CD14-positive monocyte (primary cell): ENCODE measurements at regions not wholly inside any gene's neighbourhood (a gene's known extent, or its start where the extent isn't known, plus 50 kb on each side); places are given as distances from the start of the nearest gene placed in this dataset.

Source experiments
- DNase-seq, 3 donors: peaks; one replicate each; pipeline ENCODE4 v3.0.0-alpha.2; 2011 to 2022
- H2AFZ ChIP-seq: 2 replicates; pipeline ENCODE4 v1.6.0; 2012; ENCODE audit warnings: mild to moderate bottlenecking, low read depth, low read length, inconsistent platforms; ENCODE audit not compliant: insufficient read depth, poor library complexity, severe bottlenecking
- H3K27ac ChIP-seq, 2 donors: 1 replicate in 1 of 2; 2 replicates in 1 of 2; pipeline ENCODE4 v1.5.1; 2012 to 2013; ENCODE audit warnings: low read length in 2 of 2, control low read depth in 1 of 2, inconsistent platforms in 1 of 2, low read depth in 1 of 2, mild to moderate bottlenecking in 1 of 2
- H3K27me3 ChIP-seq, 2 donors: one replicate each; pipeline versions ENCODE4 v1.6.0 to v1.6.1; 2011 to 2013; ENCODE audit warnings: low read length in 2 of 2; ENCODE audit not compliant: control insufficient read depth in 2 of 2, insufficient read depth in 2 of 2
- H3K36me3 ChIP-seq, 2 donors: replicated peaks in 1 of 2; 1 replicate in 1 of 2; 2 replicates in 1 of 2; pipeline versions ENCODE4 v1.5.1 to v1.6.1; 2012 to 2013; ENCODE audit warnings: low read length in 2 of 2, control low read depth in 1 of 2, inconsistent platforms in 1 of 2, mild to moderate bottlenecking in 1 of 2; ENCODE audit not compliant: insufficient read depth in 2 of 2, control insufficient read depth in 1 of 2
- H3K4me1 ChIP-seq, 2 donors: 1 replicate in 1 of 2; 2 replicates in 1 of 2; pipeline versions ENCODE4 v1.5.1 to v1.6.1; 2012 to 2013; ENCODE audit warnings: low read length in 2 of 2, control low read depth in 1 of 2, inconsistent platforms in 1 of 2, mild to moderate bottlenecking in 1 of 2, moderate library complexity in 1 of 2; ENCODE audit not compliant: insufficient read depth in 2 of 2, control insufficient read depth in 1 of 2
- H3K4me2 ChIP-seq: replicated peaks from 2 replicates; pipeline ENCODE3; 2012; ENCODE audit warnings: low read length, moderate library complexity, mild to moderate bottlenecking; ENCODE audit not compliant: poor library complexity, severe bottlenecking; ENCODE audit errors: extremely low read depth
- H3K4me3 ChIP-seq, 3 experiments: fragments of 200-600 bp in 1 of 3; sonication (generic) in 1 of 3; replicated peaks in 1 of 3; 1 replicate in 2 of 3; 2 replicates in 1 of 3; pipeline ENCODE4 v1.5.1; 2011 to 2013; ENCODE audit warnings: low read length in 3 of 3, mild to moderate bottlenecking in 3 of 3, control low read depth in 2 of 3, low read depth in 2 of 3, inconsistent platforms in 1 of 3, moderate library complexity in 1 of 3
- H3K79me2 ChIP-seq: 2 replicates; pipeline ENCODE4 v1.6.0; 2012; ENCODE audit warnings: mild to moderate bottlenecking, control low read depth, inconsistent platforms, low read length, moderate library complexity; ENCODE audit not compliant: insufficient read depth
- H3K9ac ChIP-seq: 2 replicates; pipeline ENCODE4 v1.6.0; 2017; ENCODE audit warnings: low read length, mild to moderate bottlenecking; ENCODE audit not compliant: insufficient read depth, poor library complexity, severe bottlenecking
- H3K9me3 ChIP-seq, 2 donors: replicated peaks in 1 of 2; 1 replicate in 1 of 2; 2 replicates in 1 of 2; pipeline versions ENCODE4 v1.5.1 to v1.6.1; 2012 to 2013; ENCODE audit warnings: low read length in 2 of 2, control low read depth in 1 of 2; ENCODE audit not compliant: control insufficient read depth in 1 of 2, insufficient read depth in 1 of 2
- H4K20me1 ChIP-seq: 2 replicates; pipeline ENCODE4 v1.6.0; 2012; ENCODE audit warnings: mild to moderate bottlenecking, low read length, control low read depth, moderate library complexity; ENCODE audit not compliant: insufficient read depth
- H3K27ac Mint-ChIP-seq, 7 donors: one replicate each; pipeline ENCODE4 v1.8.0; 2020; ENCODE audit warnings: mild to moderate bottlenecking in 7 of 7, mixed read lengths in 7 of 7, moderate library complexity in 6 of 7, inconsistent platforms in 2 of 7
- H3K27me3 Mint-ChIP-seq, 3 donors: one replicate each; pipeline ENCODE4 v1.8.0; 2021 to 2022; ENCODE audit warnings: low read depth in 3 of 3, mild to moderate bottlenecking in 3 of 3, mixed read lengths in 3 of 3, moderate library complexity in 3 of 3, inconsistent platforms in 1 of 3
- H3K36me3 Mint-ChIP-seq, 2 donors: one replicate each; pipeline ENCODE4 v1.8.0; 2020; ENCODE audit warnings: mixed read lengths in 2 of 2, inconsistent platforms in 1 of 2, mild to moderate bottlenecking in 1 of 2
- H3K4me1 Mint-ChIP-seq: one replicate; pipeline ENCODE4 v1.8.0; 2020; ENCODE audit warnings: mild to moderate bottlenecking, mixed read lengths
- H3K4me3 Mint-ChIP-seq, 2 donors: one replicate each; pipeline ENCODE4 v1.8.0; 2020; ENCODE audit warnings: mild to moderate bottlenecking in 2 of 2, mixed read lengths in 2 of 2, moderate library complexity in 1 of 2
- H3K9me3 Mint-ChIP-seq, 7 donors: one replicate each; pipeline ENCODE4 v1.8.0; 2020 to 2022; ENCODE audit warnings: mixed read lengths in 7 of 7, mild to moderate bottlenecking in 6 of 7, moderate library complexity in 6 of 7, inconsistent platforms in 2 of 7
- CTCF ChIP-seq: fragments of 200-600 bp; IDR thresholded peaks from one replicate; pipeline ENCODE4 v1.8.0; 2022; ENCODE audit warnings: antibody characterized with exemption, mild to moderate bottlenecking
- WGBS: methylation state at CpG from one replicate; pipeline ENCODE4 v1.1.5; 2013; ENCODE audit warnings: missing lambda C conversion rate; ENCODE audit not compliant: insufficient coverage; 5-methylcytosine and 5-hydroxymethylcytosine counted together
- intact Hi-C, 2 donors: fragments of 100-400 bp; cut with micrococcal nuclease; formaldehyde crosslinking; loops; one replicate each; pipeline versions ENCODE4 v1.15.0 to v1.15.1; 2023

GRCh38 chr4:170979736-170980135 is 833.5 kb upstream of the GALNTL6 start:
- intact Hi-C loops = no loop called here
- no peak overlapping the region for H3K4me3 Mint-ChIP-seq

GRCh38 chr4:170978990-170979389 is 834.2 kb upstream of the GALNTL6 start:
- WGBS = 92% methylated on average over 6 of the region's 6 CpGs

More at GRCh38 chr4:170979736-170980135, 833.5 kb upstream of the GALNTL6 start:
- Histone ChIP-seq H3K9me3 (peaks cover 4 to 13% of the 10 kb centered on the region in 2 donors), H3K9ac (no peak overlapping the region), H4K20me1 (no peaks in the 10 kb centered on the region), H3K4me2 (no peak overlapping the region), H2AFZ (no peak overlapping the region), H3K4me3 (no peak overlapping the region), H3K4me1 (no peaks in the 10 kb centered on the region), H3K27me3 (no peaks in the 10 kb centered on the region), H3K79me2 (no peaks in the 10 kb centered on the region), H3K27ac (no peak overlapping the region), H3K36me3 (no peaks in the 10 kb centered on the region)
- no peak for DNase-seq
- peaks cover 0 to 2% (median 0%) of the 10 kb centered on the region in 3 donors for H3K27me3 Mint-ChIP-seq
- H3K36me3 Mint-ChIP-seq = no peaks in the 10 kb centered on the region
- WGBS = 86% methylated on average over 1 of the region's 6 CpGs
- TF ChIP-seq CTCF = no peak
- no peak overlapping the region for H3K27ac Mint-ChIP-seq
- peaks cover 0 to 12% (median 10%) of the 10 kb centered on the region in 7 donors for H3K9me3 Mint-ChIP-seq
- no peaks in the 10 kb centered on the region for H3K4me1 Mint-ChIP-seq

More at GRCh38 chr4:170978990-170979389, 834.2 kb upstream of the GALNTL6 start:
- Mint-ChIP-seq H3K36me3 (no peaks in the 10 kb centered on the region), H3K9me3 (peaks cover 3 to 12% (median 9%) of the 10 kb centered on the region in 7 donors), H3K4me1 (no peaks in the 10 kb centered on the region), H3K27me3 (peaks cover 0 to 2% (median 0%) of the 10 kb centered on the region in 3 donors), H3K27ac (no peak overlapping the region), H3K4me3 (no peak overlapping the region)
- intact Hi-C loops = no loop called here
- H3K27ac ChIP-seq = no peak overlapping the region
- H3K9me3 ChIP-seq = peaks cover 4 to 13% of the 10 kb centered on the region in 2 donors
- no peaks in the 10 kb centered on the region for H3K36me3 ChIP-seq
- no peak for TF ChIP-seq CTCF
- DNase-seq = no peak
- H3K27me3 ChIP-seq = no peaks in the 10 kb centered on the region
- no peaks in the 10 kb centered on the region for H4K20me1 ChIP-seq
- no peak overlapping the region for H2AFZ ChIP-seq
- no peaks in the 10 kb centered on the region for H3K4me1 ChIP-seq
- H3K4me2 ChIP-seq = no peak overlapping the region
- H3K4me3 ChIP-seq = no peak overlapping the region
- H3K79me2 ChIP-seq = no peaks in the 10 kb centered on the region
- H3K9ac ChIP-seq = no peak overlapping the region
